A549 (cell line): ENCODE measurements at regions not wholly inside any gene's neighbourhood (a gene's known extent, or its start where the extent isn't known, plus 50 kb on each side); places are given as distances from the start of the nearest gene placed in this dataset.

Source experiments
- ATAC-seq, 2 experiments: fragments of 200-7000 bp in 1 of 2; fragments of >200 bp in 1 of 2; cut with Nextera tagmentation in 1 of 2; cut with Tn5 transposase in 1 of 2; 3 replicates each; pipeline versions ENCODE4 v1.8.0 to v1.9.1; 2018 to 2020; ENCODE audit warnings: mild to moderate bottlenecking in 1 of 2, moderate library complexity in 1 of 2
- CTCF ChIA-PET: fragments of 300-600 bp; sonication (Branson Sonifier 250); formaldehyde crosslinking; extraction: SDS; loops from one replicate; lab custom pipeline; 2021; ENCODE audit warnings: antibody characterized with exemption, inconsistent platforms; lab: Yijun Ruan, JAX
- POLR2A ChIA-PET: fragments of 350-600 bp; formaldehyde crosslinking; extraction: SDS; loops from one replicate; lab custom pipeline; 2021; ENCODE audit warnings: antibody characterized with exemption, inconsistent platforms; lab: Yijun Ruan, JAX
- DNase-seq, 2 experiments: peaks; one replicate each; pipeline versions ENCODE4 v3.0.0 to v3.0.0-alpha.2; 2011 to 2016; ENCODE audit warnings: low read depth in 1 of 2, low spot score in 1 of 2
- FAIRE-seq: peaks from 2 replicates; lab custom pipeline; 2011; peaks lifted over from hg19 to GRCh38; lab: Jason Lieb, UNC
- H3K27ac ChIP-seq, 2 experiments: fragments of >200 bp; sonication (Bioruptor Twin); formaldehyde crosslinking; 3 replicates each; pipeline ENCODE4 v1.5.1; 2016 to 2017
- H3K4me1 ChIP-seq: fragments of >200 bp; sonication (Bioruptor Twin); formaldehyde crosslinking; 3 replicates; pipeline ENCODE4 v1.6.1; 2016
- H3K4me2 ChIP-seq: fragments of >200 bp; sonication (Bioruptor Twin); formaldehyde crosslinking; 3 replicates; pipeline ENCODE4 v1.6.1; 2016
- H3K4me3 ChIP-seq: fragments of >200 bp; sonication (Bioruptor Twin); formaldehyde crosslinking; 3 replicates; pipeline ENCODE4 v1.5.1; 2016
- H3K9me3 ChIP-seq: fragments of >200 bp; sonication (Bioruptor Twin); formaldehyde crosslinking; 3 replicates; pipeline ENCODE4 v1.6.1; 2016
- BHLHE40 ChIP-seq: IDR thresholded peaks from 2 replicates; pipeline ENCODE4 v1.6.1; 2012; ENCODE audit warnings: low read depth, low read length, inconsistent platforms
- CBX8 ChIP-seq: fragments of 200-600 bp; sonication (generic); IDR thresholded peaks from 2 replicates; pipeline ENCODE4 v1.6.1; 2016
- CHD2 ChIP-seq: fragments of 150-350 bp; IDR thresholded peaks from 2 replicates; pipeline ENCODE4 v1.6.1; 2014; ENCODE audit warnings: low read length; ENCODE audit not compliant: partially characterized antibody
- CHD4 ChIP-seq: fragments of 200-600 bp; sonication (generic); IDR thresholded peaks from 2 replicates; pipeline ENCODE4 v1.6.1; 2016; ENCODE audit warnings: antibody characterized with exemption, mild to moderate bottlenecking, borderline replicate concordance
- CTCF ChIP-seq: fragments of >200 bp; sonication (Bioruptor Twin); formaldehyde crosslinking; IDR thresholded peaks from 3 replicates; pipeline ENCODE4 v1.5.1; 2016
- EP300 ChIP-seq, 2 experiments: fragments of >200 bp; sonication (Bioruptor Twin); formaldehyde crosslinking; IDR thresholded peaks; 2 replicates in 1 of 2; 3 replicates in 1 of 2; pipeline ENCODE4 v1.6.1; 2016 to 2017
- FOSB ChIP-seq: fragments of 250-450 bp; sonication (Bioruptor Pico); IDR thresholded peaks from 2 replicates; pipeline ENCODE4 v1.5.0; 2020; ENCODE audit warnings: mild to moderate bottlenecking, moderate library complexity
- HDAC2 ChIP-seq: fragments of 200-600 bp; sonication (generic); IDR thresholded peaks from 2 replicates; pipeline ENCODE4 v1.6.1; 2016
- HEYL ChIP-seq: fragments of 250-450 bp; sonication (Bioruptor Pico); IDR thresholded peaks from 2 replicates; pipeline ENCODE4 v1.8.0; 2021; ENCODE audit warnings: mild to moderate bottlenecking, moderate library complexity
- HOXA7 ChIP-seq: fragments of 250-450 bp; sonication (Bioruptor Pico); IDR thresholded peaks from 2 replicates; pipeline ENCODE4 v1.5.0; 2020; ENCODE audit warnings: mild to moderate bottlenecking, moderate library complexity
- HOXB5 ChIP-seq: fragments of 250-450 bp; sonication (Bioruptor Pico); IDR thresholded peaks from 2 replicates; pipeline ENCODE4 v1.5.0; 2020; ENCODE audit warnings: mild to moderate bottlenecking, moderate library complexity
- JUN ChIP-seq, 2 experiments: fragments of >200 bp; sonication (Bioruptor Twin); formaldehyde crosslinking; IDR thresholded peaks; 2 replicates in 1 of 2; 3 replicates in 1 of 2; pipeline ENCODE4 v1.6.1; 2016 to 2017
- JUNB ChIP-seq: fragments of >200 bp; sonication (Bioruptor Twin); formaldehyde crosslinking; IDR thresholded peaks from 2 replicates; pipeline ENCODE4 v1.6.1; 2016
- KDM1A ChIP-seq: fragments of 200-600 bp; sonication (generic); IDR thresholded peaks from 2 replicates; pipeline ENCODE4 v1.6.1; 2016; ENCODE audit warnings: low read depth, mild to moderate bottlenecking
- MAFK ChIP-seq: fragments of 450-650 bp; IDR thresholded peaks from 2 replicates; pipeline ENCODE4 v1.6.1; 2014; ENCODE audit not compliant: partially characterized antibody
- MAZ ChIP-seq: fragments of 150-350 bp; IDR thresholded peaks from 2 replicates; pipeline ENCODE4 v1.6.1; 2014; ENCODE audit warnings: antibody characterized with exemption, low read depth, low read length, borderline replicate concordance
- NFE2L2 ChIP-seq: fragments of 150-350 bp; conservative IDR thresholded peaks from 2 replicates; pipeline ENCODE4 v1.6.1; 2014; ENCODE audit warnings: low read length
- NPAS2 ChIP-seq: fragments of 250-450 bp; sonication (Bioruptor Pico); IDR thresholded peaks from 2 replicates; pipeline ENCODE4 v1.8.0; 2022; ENCODE audit warnings: mild to moderate bottlenecking, moderate library complexity, borderline replicate concordance
- NR3C1 ChIP-seq: fragments of >200 bp; sonication (Bioruptor Twin); formaldehyde crosslinking; IDR thresholded peaks from 3 replicates; pipeline ENCODE4 v1.6.1; 2017
- PHF8 ChIP-seq: fragments of 200-600 bp; sonication (generic); IDR thresholded peaks from 2 replicates; pipeline ENCODE4 v1.6.1; 2016; ENCODE audit warnings: low read depth, mild to moderate bottlenecking, antibody characterized with exemption, moderate library complexity, borderline replicate concordance
- POLR2AphosphoS2 ChIP-seq: conservative IDR thresholded peaks from 2 replicates; pipeline ENCODE4 v1.6.1; 2012; ENCODE audit warnings: low read length, improper control_type of control experiment, inconsistent platforms
- RAD21 ChIP-seq, 2 experiments: fragments of >200 bp in 1 of 2; sonication (Bioruptor Twin) in 1 of 2; formaldehyde crosslinking in 1 of 2; IDR thresholded peaks in 1 of 2; conservative IDR thresholded peaks in 1 of 2; 2 replicates in 1 of 2; 3 replicates in 1 of 2; pipeline ENCODE4 v1.6.1; 2012 to 2018; ENCODE audit warnings: inconsistent platforms in 1 of 2
- TP53 ChIP-seq: fragments of 250-450 bp; sonication (Bioruptor Pico); IDR thresholded peaks from 2 replicates; pipeline ENCODE4 v1.5.0; 2021; ENCODE audit warnings: mild to moderate bottlenecking, moderate library complexity
- ZSCAN20 ChIP-seq: fragments of 250-450 bp; sonication (Bioruptor Pico); IDR thresholded peaks from 2 replicates; pipeline ENCODE4 v1.8.0; 2022; ENCODE audit warnings: mild to moderate bottlenecking, moderate library complexity
- WGBS: methylation state at CpG from one replicate; pipeline ENCODE4 v1.1.6; 2017; ENCODE audit errors: missing lambda C conversion rate; 5-methylcytosine and 5-hydroxymethylcytosine counted together
- TF ChIP-seq, protein P1 (sequence below): fragments of 250-450 bp; sonication (Bioruptor Pico); IDR thresholded peaks from 2 replicates; pipeline ENCODE4 v1.5.0; 2020; ENCODE audit warnings: low read depth, mild to moderate bottlenecking, moderate library complexity
- TF ChIP-seq, protein P2 (sequence below): fragments of 150-350 bp; IDR thresholded peaks from 2 replicates; pipeline ENCODE4 v1.6.1; 2014; ENCODE audit warnings: low read depth, mild to moderate bottlenecking, low read length
- TF ChIP-seq, protein P3 (sequence below): fragments of 450-650 bp; IDR thresholded peaks from 2 replicates; pipeline ENCODE4 v1.6.1; 2014; ENCODE audit warnings: antibody characterized with exemption

GRCh38 chr7:115106316-115106715 is 184.4 kb downstream of the MDFIC start:
- ATAC-seq: no peak
- POLR2A ChIA-PET: no interaction called here
- DNase-seq: no peak
- no peak for FAIRE-seq
- Histone ChIP-seq H3K4me2 (no peak overlapping the region), H3K4me3 (no peak overlapping the region), H3K9me3 (no peaks in the 10 kb centered on the region), H3K27ac (no peak overlapping the region), H3K4me1 (0 out of 3 replicates have a peak, but pooled peaks cover 7% of the 10 kb centered on the region)
- TF ChIP-seq TP53 (no peak), NPAS2 (no peak), ZSCAN20 (no peak), MAZ (no peak), HOXA7 (CRISPR knock-in tag) (no peak), CTCF (no peak), BHLHE40 (no peak), POLR2AphosphoS2 (no peak), CHD2 (no peak), HOXB5 (CRISPR knock-in tag) (no peak), HEYL (no peak), CBX8 (no peak), RAD21 (conservative IDR thresholded peaks at IDR 0.05 in 1 of 2, IDR thresholded peaks at IDR 0.05 in 1 of 2) (no peak), MAFK (no peak), KDM1A (no peak)
- TF ChIP-seq, protein P1, sequence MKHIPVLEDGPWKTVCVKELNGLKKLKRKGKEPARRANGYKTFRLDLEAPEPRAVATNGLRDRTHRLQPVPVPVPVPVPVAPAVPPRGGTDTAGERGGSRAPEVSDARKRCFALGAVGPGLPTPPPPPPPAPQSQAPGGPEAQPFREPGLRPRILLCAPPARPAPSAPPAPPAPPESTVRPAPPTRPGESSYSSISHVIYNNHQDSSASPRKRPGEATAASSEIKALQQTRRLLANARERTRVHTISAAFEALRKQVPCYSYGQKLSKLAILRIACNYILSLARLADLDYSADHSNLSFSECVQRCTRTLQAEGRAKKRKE (CRISPR knock-in tag): no peak
- TF ChIP-seq, protein P2, sequence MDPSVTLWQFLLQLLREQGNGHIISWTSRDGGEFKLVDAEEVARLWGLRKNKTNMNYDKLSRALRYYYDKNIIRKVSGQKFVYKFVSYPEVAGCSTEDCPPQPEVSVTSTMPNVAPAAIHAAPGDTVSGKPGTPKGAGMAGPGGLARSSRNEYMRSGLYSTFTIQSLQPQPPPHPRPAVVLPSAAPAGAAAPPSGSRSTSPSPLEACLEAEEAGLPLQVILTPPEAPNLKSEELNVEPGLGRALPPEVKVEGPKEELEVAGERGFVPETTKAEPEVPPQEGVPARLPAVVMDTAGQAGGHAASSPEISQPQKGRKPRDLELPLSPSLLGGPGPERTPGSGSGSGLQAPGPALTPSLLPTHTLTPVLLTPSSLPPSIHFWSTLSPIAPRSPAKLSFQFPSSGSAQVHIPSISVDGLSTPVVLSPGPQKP: no peak
- CTCF ChIA-PET: no interaction called here
- WGBS: 56% methylated on average over 3 of the region's 3 CpGs

GRCh38 chr7:115102738-115103137 is 180.8 kb downstream of the MDFIC start:
- H3K4me1 ChIP-seq: peaks cover 21% of the 10 kb centered on the region; the same call in 2 of the 3 replicates
- no peak overlapping the region for H3K27ac ChIP-seq
- no peak for DNase-seq
- no peak for ATAC-seq
- no peaks in the 10 kb centered on the region for H3K9me3 ChIP-seq
- no peak for FAIRE-seq
- CTCF ChIA-PET: no interaction called here
- 88% methylated on average over 2 of the region's 2 CpGs for WGBS
- no peak for TF ChIP-seq CBX8
- TF ChIP-seq EP300 (IDR thresholded peaks at IDR 0.05): no peak
- TF ChIP-seq, protein P3, sequence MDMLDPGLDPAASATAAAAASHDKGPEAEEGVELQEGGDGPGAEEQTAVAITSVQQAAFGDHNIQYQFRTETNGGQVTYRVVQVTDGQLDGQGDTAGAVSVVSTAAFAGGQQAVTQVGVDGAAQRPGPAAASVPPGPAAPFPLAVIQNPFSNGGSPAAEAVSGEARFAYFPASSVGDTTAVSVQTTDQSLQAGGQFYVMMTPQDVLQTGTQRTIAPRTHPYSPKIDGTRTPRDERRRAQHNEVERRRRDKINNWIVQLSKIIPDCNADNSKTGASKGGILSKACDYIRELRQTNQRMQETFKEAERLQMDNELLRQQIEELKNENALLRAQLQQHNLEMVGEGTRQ: no peak
- TF ChIP-seq JUNB: no peak
- no peak for TF ChIP-seq HDAC2
- no peak for TF ChIP-seq FOSB
- no peak for TF ChIP-seq HOXA7 (CRISPR knock-in tag)
- no peak for TF ChIP-seq PHF8
- no peak for TF ChIP-seq NR3C1
- no peak for TF ChIP-seq NFE2L2
- TF ChIP-seq, protein P1 (CRISPR knock-in tag): no peak
- no peak for TF ChIP-seq CHD4
- no peak for TF ChIP-seq JUN (IDR thresholded peaks at IDR 0.05)
- TF ChIP-seq TP53: no peak
- no peak overlapping the region for H3K4me2 ChIP-seq
- H3K4me3 ChIP-seq: no peak overlapping the region
- POLR2A ChIA-PET: no interaction called here
